T-helper 1 cell treated with Interleukin-12 subunit alpha and Interleukin-12 subunit beta and Interleukin-4 antibody, amounts not matched to agents 30 μg/mL and 1 μg/mL, for 36 hours (primary cell): ENCODE measurements at regions not wholly inside any gene's neighbourhood (a gene's known extent, or its start where the extent isn't known, plus 50 kb on each side); places are given as distances from the start of the nearest gene placed in this dataset.

Experiments
- H3K27ac Mint-ChIP-seq: one replicate; pipeline ENCODE4 v1.8.0; 2021; ENCODE audit warnings: mild to moderate bottlenecking, mixed read lengths
- H3K27me3 Mint-ChIP-seq: one replicate; pipeline ENCODE4 v1.8.0; 2021; ENCODE audit warnings: low read depth, mixed read lengths
- H3K36me3 Mint-ChIP-seq: one replicate; pipeline ENCODE4 v1.8.0; 2021; ENCODE audit warnings: low read depth, mixed read lengths
- H3K4me1 Mint-ChIP-seq: one replicate; pipeline ENCODE4 v1.8.0; 2021; ENCODE audit warnings: low read depth, mixed read lengths
- H3K4me3 Mint-ChIP-seq: one replicate; pipeline ENCODE4 v1.8.0; 2021; ENCODE audit warnings: mild to moderate bottlenecking, moderate library complexity, mixed read lengths
- H3K9me3 Mint-ChIP-seq: one replicate; pipeline ENCODE4 v1.8.0; 2021; ENCODE audit warnings: mixed read lengths

DNA sequence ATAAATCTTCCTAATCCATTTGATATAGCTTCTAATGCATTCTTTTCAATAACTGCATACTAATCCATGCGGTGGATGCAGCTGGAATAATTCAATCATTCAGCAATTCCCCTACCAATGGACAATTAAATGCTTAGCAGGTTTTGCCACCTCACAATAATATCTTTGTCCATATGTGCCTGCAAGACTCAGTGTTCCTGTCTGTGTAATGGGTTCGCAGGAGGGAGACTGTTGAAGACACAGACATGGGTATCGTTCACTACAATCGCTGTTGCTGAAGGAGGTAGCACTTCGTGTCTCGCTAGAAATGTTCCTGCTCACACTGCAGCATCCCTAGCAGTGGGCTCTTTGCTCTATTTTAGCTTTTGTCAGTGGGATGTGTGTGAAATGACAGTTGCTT lies 214.4 kb downstream of the MED10 start:
- H3K36me3 Mint-ChIP-seq: no peaks in the 10 kb centered on the region

DNA sequence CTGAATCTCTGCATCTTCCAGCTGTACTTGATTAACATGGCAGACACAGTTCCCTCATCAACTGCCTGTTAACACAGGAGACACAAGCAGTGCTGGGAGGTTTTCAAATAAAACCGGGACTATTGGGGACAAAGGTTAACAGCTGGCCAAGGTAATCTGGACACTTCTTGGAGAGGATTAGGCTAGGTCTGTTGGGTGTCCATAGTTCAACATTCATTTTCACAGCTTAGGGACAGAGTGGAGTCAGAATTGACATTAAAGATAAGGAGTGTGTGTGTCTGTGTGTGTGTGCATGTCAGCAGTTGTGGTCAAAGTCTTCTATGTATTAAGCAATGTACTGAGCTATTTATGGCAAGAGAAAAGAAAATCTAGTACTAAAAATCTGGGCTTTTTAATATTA lies 216.2 kb downstream of the MED10 start:
- Mint-ChIP-seq H3K9me3 (no peaks in the 10 kb centered on the region), H3K36me3 (no peaks in the 10 kb centered on the region), H3K4me3 (no peak overlapping the region), H3K27me3 (no peaks in the 10 kb centered on the region), H3K4me1 (no peaks in the 10 kb centered on the region), H3K27ac (no peak overlapping the region)

More for the DNA sequence above, 214.4 kb downstream of the MED10 start:
- Mint-ChIP-seq H3K9me3 (no peaks in the 10 kb centered on the region), H3K27me3 (peaks cover under 1% of the 10 kb centered on the region), H3K4me1 (no peaks in the 10 kb centered on the region), H3K27ac (no peak overlapping the region), H3K4me3 (no peak overlapping the region)

DNA sequence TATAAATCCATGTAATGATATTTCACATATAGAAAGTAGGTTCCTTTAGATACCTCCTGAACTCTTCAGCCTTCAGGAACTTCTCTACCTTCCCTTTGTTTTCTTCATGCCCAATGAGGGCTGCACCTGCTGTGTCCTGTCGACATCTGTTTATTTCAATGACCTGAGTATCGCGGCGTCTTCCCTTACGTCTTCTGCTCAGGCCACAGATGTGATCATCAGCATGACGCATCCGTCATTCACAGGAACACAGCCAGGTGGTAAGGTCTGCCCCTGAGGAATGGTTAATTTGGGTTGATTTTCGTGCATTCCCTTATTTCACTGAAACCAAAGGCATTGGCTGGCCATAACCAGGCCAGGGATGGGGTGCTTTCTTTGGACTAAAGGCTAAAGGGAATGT lies 217.1 kb downstream of the MED10 start:
- Mint-ChIP-seq H3K4me1 (no peaks in the 10 kb centered on the region), H3K4me3 (no peak overlapping the region), H3K27me3 (no peaks in the 10 kb centered on the region)

GRCh38 chr5:6159832-6160430 lies 218.4 kb downstream of the MED10 start:
- H3K4me1 Mint-ChIP-seq: no peaks in the 10 kb centered on the region
- no peak overlapping the region for H3K4me3 Mint-ChIP-seq
- peaks cover 4% of the 10 kb centered on the region for H3K9me3 Mint-ChIP-seq
- H3K27me3 Mint-ChIP-seq: no peaks in the 10 kb centered on the region
- H3K27ac Mint-ChIP-seq: no peak overlapping the region
- H3K36me3 Mint-ChIP-seq: no peaks in the 10 kb centered on the region

More for the DNA sequence above, 217.1 kb downstream of the MED10 start:
- H3K27ac Mint-ChIP-seq: no peak overlapping the region
- H3K9me3 Mint-ChIP-seq: no peaks in the 10 kb centered on the region
- H3K36me3 Mint-ChIP-seq: no peaks in the 10 kb centered on the region

GRCh38 chr5:6158974-6159831 lies 219.1 kb downstream of the MED10 start:
- no peaks in the 10 kb centered on the region for H3K27me3 Mint-ChIP-seq

GRCh38 chr5:6154216-6154615 lies 224.1 kb downstream of the MED10 start:
- H3K36me3 Mint-ChIP-seq: no peaks in the 10 kb centered on the region
- no peaks in the 10 kb centered on the region for H3K4me1 Mint-ChIP-seq
- H3K9me3 Mint-ChIP-seq: peaks cover 4% of the 10 kb centered on the region
- H3K27me3 Mint-ChIP-seq: no peaks in the 10 kb centered on the region
- no peak overlapping the region for H3K4me3 Mint-ChIP-seq
- H3K27ac Mint-ChIP-seq: no peak overlapping the region

More at GRCh38 chr5:6158974-6159831, 219.1 kb downstream of the MED10 start:
- Mint-ChIP-seq H3K4me3 (no peak overlapping the region), H3K27ac (no peak overlapping the region), H3K36me3 (no peaks in the 10 kb centered on the region), H3K9me3 (peaks cover 4% of the 10 kb centered on the region), H3K4me1 (no peaks in the 10 kb centered on the region)

- Mint-ChIP-seq H3K27ac (no peak overlapping the region), H3K36me3 (no peaks in the 10 kb centered on the region), H3K27me3 (peaks cover 3% of the 10 kb centered on the region), H3K9me3 (no peaks in the 10 kb centered on the region), H3K4me3 (no peak overlapping the region), H3K4me1 (no peaks in the 10 kb centered on the region)
These were observed 232.1 kb downstream of the MED10 start for GRCh38 chr5:6146271-6146670.

DNA sequence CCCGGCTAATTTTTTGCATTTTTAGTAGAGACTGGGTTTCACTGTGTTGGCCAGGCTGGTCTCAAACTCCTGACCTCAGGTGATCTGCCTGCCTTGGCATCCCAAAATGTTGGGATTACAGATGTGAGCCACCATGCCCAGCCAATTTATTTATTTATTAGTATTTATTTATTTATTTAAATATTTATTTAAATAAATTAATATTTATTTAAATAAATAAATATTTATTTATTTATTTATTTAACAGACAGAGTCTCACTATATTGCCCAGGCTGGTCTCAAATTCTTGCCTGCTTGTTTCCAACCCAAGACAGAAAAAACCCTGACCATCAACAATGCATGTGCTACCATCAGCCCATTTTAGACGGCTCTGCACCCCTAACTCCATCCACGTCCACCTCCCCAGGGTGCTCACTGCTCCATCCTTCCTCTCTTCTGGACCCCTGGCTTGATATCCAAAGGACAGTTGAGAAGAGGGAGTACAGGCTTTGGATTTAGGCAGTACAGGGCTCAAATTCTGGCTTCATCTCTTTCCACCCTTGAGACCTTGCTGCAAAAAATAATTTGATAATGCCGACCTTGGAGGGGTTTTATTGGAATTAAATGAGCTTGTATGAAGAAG lies 232.6 kb downstream of the MED10 start:
- Mint-ChIP-seq H3K36me3 (no peaks in the 10 kb centered on the region), H3K4me1 (no peaks in the 10 kb centered on the region), H3K4me3 (no peak overlapping the region), H3K27me3 (peaks cover 4% of the 10 kb centered on the region), H3K27ac (no peak overlapping the region), H3K9me3 (no peaks in the 10 kb centered on the region)

- no peaks in the 10 kb centered on the region for H3K9me3 Mint-ChIP-seq
- H3K4me3 Mint-ChIP-seq: no peak overlapping the region
- H3K27ac Mint-ChIP-seq: no peak overlapping the region
- no peaks in the 10 kb centered on the region for H3K4me1 Mint-ChIP-seq
- H3K27me3 Mint-ChIP-seq: peaks cover 8% of the 10 kb centered on the region
- H3K36me3 Mint-ChIP-seq: no peaks in the 10 kb centered on the region
These were observed 234.8 kb downstream of the MED10 start for GRCh38 chr5:6143523-6143922.

DNA sequence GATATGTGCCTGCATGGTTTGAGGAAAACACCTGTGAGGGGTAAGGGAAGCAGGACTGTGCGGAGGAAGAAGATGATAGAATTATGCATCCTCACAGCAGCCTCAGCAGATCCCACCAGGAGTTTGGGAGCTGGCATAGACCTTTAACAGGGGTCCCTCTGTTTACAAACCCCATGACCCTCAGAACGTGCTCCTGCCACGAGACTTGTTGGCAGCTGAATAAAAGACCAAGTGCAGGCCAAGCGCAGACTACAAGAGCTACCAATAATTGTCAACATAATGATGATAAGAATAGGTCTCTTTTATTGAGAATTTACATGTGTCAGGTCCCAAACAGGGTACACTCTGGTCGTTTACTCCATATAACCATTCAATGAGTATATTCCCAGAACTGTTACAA lies 236.0 kb downstream of the MED10 start:
- Mint-ChIP-seq H3K4me1 (no peaks in the 10 kb centered on the region), H3K27ac (no peak overlapping the region), H3K36me3 (no peaks in the 10 kb centered on the region), H3K9me3 (no peaks in the 10 kb centered on the region), H3K27me3 (peaks cover 9% of the 10 kb centered on the region), H3K4me3 (no peak overlapping the region)

DNA sequence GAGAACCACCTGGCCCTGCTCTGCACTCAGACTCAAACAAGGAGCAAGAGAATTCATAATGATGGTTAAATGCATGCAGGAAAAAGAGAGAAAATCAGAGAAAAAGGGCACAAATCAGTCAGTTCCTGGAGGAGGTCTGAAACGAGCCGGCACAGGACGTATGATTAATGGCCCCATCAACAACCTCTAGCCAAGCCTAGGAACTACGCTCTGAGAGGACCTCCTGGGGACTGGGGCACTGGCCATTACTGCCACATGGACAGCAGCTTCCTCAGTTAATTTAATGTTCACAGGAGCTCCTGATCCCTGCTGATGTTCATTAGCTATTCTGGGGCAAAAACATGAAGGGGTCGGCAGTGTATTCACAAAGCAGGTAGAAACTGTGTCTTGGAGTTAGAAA lies 238.1 kb downstream of the MED10 start:
- Mint-ChIP-seq H3K27ac (no peak overlapping the region), H3K27me3 (peaks cover 9% of the 10 kb centered on the region), H3K36me3 (no peaks in the 10 kb centered on the region), H3K4me1 (no peaks in the 10 kb centered on the region), H3K4me3 (no peak overlapping the region), H3K9me3 (no peaks in the 10 kb centered on the region)

- Mint-ChIP-seq H3K36me3 (no peaks in the 10 kb centered on the region), H3K27ac (no peak overlapping the region), H3K4me1 (no peaks in the 10 kb centered on the region), H3K27me3 (peaks cover 5% of the 10 kb centered on the region), H3K9me3 (no peaks in the 10 kb centered on the region), H3K4me3 (no peak overlapping the region)
These were observed 242.4 kb downstream of the MED10 start for GRCh38 chr5:6135977-6136376.

GRCh38 chr5:6134281-6134680 lies 244.1 kb downstream of the MED10 start:
- Mint-ChIP-seq H3K9me3 (peaks cover 9% of the 10 kb centered on the region), H3K4me3 (no peak overlapping the region), H3K27ac (no peak overlapping the region), H3K4me1 (no peaks in the 10 kb centered on the region), H3K27me3 (peaks cover 5% of the 10 kb centered on the region), H3K36me3 (no peaks in the 10 kb centered on the region)

GRCh38 chr5:6125781-6126180 lies 252.6 kb downstream of the MED10 start:
- H3K9me3 Mint-ChIP-seq: peaks cover 30% of the 10 kb centered on the region
- H3K27ac Mint-ChIP-seq: no peak overlapping the region
- no peaks in the 10 kb centered on the region for H3K4me1 Mint-ChIP-seq
- no peak overlapping the region for H3K4me3 Mint-ChIP-seq
- H3K36me3 Mint-ChIP-seq: no peaks in the 10 kb centered on the region
- H3K27me3 Mint-ChIP-seq: no peaks in the 10 kb centered on the region

GRCh38 chr5:6118691-6119090 lies 259.7 kb downstream of the MED10 start:
- Mint-ChIP-seq H3K27me3 (no peaks in the 10 kb centered on the region), H3K9me3 (no peaks in the 10 kb centered on the region)

More at GRCh38 chr5:6118691-6119090, 259.7 kb downstream of the MED10 start:
- Mint-ChIP-seq H3K27ac (no peak overlapping the region), H3K4me3 (no peak overlapping the region), H3K36me3 (no peaks in the 10 kb centered on the region), H3K4me1 (no peaks in the 10 kb centered on the region)
